ENCODE measurements at regions not wholly inside any gene's neighbourhood (a gene's known extent, or its start where the extent isn't known, plus 50 kb on each side); places are given as distances from the start of the nearest gene placed in this dataset.
"Not testable (repeated sequence)": the region's sequence is repeated elsewhere in the genome, so short reads cannot be mapped to it uniquely, and the experiment has no call there.

DNA sequence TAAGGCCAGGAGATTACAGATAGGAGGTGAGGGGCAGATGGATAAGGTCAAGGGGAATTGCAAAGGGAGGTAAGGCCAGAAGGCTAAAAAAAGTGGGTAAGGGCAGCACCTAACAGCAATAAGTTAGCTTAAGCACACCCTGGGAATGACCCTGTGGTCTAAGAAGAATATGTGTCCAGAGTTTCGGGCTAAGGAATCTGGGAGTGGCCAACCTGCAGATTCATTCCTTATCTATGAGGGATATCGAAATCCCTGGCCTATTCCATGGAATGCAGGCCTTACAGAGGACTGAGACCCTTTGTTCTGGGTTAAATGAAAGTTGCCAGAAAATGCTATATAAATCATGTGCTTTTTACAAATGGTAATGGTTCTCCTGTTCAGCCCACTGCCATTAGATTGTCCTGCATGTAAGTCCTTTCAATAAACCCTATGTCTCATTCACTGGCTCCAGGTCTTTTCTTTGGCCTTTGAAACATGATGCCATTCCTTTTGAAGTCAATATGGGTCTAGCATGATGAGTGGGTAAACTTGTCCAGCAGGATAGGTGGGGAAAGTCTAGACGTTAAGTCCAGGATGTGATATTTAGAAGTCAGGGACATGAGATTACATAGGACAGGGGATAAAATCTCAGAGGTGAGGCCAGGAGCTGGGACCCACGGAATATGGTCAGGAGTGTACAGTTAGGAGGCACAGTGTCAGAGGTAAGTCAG lies 226.2 kb downstream of the TACR3 start:
- Histone ChIP-seq H3K4me3 (no peak overlapping the region), H3K36me3 (no peaks in the 10 kb centered on the region), H3K4me1 (no peaks in the 10 kb centered on the region), H3K9me3 (no peaks in the 10 kb centered on the region), H3K27me3 (no peaks in the 10 kb centered on the region), H3K27ac (no peak overlapping the region)
- WGBS, 2 donors (ENCODE audit: low coverage in 1 of 2), result 73 to 83% methylated on average over 4 of the region's 4 CpGs
- intact Hi-C loops (cut with DNase I; ENCODE audit: low total_unique reads) (no loop called here), in situ Hi-C loops (cut with MboI; ENCODE audit: low pct_ligation_motif_present in 1 of 4, low pct_unique_long_range_greater_than_20kb in 1 of 4, low sequenced_read_pairs in 3 of 4) (no loop called here)
- no peak for DNase-seq
- no peak for TF ChIP-seq POLR2AphosphoS5 (IDR thresholded peaks at IDR 0.05)
- TF ChIP-seq EP300 (IDR thresholded peaks at IDR 0.05; ENCODE audit: low read depth), result no peak
- TF ChIP-seq POLR2A (IDR thresholded peaks at IDR 0.05), result no peak
- TF ChIP-seq, protein P1, sequence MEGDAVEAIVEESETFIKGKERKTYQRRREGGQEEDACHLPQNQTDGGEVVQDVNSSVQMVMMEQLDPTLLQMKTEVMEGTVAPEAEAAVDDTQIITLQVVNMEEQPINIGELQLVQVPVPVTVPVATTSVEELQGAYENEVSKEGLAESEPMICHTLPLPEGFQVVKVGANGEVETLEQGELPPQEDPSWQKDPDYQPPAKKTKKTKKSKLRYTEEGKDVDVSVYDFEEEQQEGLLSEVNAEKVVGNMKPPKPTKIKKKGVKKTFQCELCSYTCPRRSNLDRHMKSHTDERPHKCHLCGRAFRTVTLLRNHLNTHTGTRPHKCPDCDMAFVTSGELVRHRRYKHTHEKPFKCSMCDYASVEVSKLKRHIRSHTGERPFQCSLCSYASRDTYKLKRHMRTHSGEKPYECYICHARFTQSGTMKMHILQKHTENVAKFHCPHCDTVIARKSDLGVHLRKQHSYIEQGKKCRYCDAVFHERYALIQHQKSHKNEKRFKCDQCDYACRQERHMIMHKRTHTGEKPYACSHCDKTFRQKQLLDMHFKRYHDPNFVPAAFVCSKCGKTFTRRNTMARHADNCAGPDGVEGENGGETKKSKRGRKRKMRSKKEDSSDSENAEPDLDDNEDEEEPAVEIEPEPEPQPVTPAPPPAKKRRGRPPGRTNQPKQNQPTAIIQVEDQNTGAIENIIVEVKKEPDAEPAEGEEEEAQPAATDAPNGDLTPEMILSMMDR (IDR thresholded peaks at IDR 0.05), result no peak

DNA sequence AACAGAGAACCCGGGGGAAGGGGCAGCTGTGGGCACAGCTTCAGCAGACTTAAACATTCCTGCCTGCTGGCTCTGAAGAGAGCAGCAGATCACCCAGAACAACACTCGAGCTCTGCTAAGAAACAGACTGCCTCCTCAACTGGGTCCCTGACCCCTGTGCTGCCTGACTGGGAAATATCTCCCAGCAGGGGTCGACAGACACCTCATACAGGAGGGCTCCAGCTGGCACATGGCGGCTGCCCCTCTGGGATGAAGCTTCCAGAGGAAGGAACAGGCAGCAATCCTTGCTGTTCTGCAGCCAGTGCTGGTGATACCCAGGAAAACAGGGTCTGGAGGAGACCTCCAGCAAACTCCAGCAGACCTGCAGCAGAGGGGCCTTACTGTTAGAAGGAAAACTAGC lies 234.5 kb downstream of the TACR3 start:
- WGBS, 2 donors (ENCODE audit: low coverage in 1 of 2), result 66% methylated on average over 4 of the region's 4 CpGs; no CpG with 5 or more reads in 1 of the 2 donors

DNA sequence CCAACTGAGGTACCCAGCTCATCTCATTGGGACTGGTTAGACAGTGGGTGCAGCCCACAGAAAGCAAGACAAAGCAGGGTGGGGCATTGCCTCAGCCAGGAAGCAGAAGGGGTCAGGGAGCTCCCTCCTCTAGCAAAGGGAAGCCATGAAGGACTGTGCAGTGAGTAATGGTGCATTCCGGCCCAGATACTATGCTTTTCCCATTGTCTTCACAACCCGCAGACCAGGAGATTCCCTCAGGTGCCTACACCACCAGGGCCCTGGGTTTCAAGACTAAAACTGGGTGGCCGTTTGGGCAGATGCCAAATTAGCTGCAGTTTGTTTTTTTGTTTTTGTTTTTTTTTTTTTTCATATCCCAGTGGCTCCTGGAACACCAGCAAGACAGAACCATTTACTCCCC lies 235.3 kb downstream of the TACR3 start:
- no peaks in the 10 kb centered on the region for H3K36me3 ChIP-seq
- H3K4me1 ChIP-seq, result no peaks in the 10 kb centered on the region
- 65 to 80% methylated on average over 3 of the region's 3 CpGs for WGBS, 2 donors (ENCODE audit: low coverage in 1 of 2)
- no peak overlapping the region for H3K27ac ChIP-seq
- no peaks in the 10 kb centered on the region for H3K9me3 ChIP-seq
- no peak overlapping the region for H3K4me3 ChIP-seq
- TF ChIP-seq, protein P1 (IDR thresholded peaks at IDR 0.05), result no peak
- TF ChIP-seq EP300 (IDR thresholded peaks at IDR 0.05; ENCODE audit: low read depth), result no peak
- no peak for TF ChIP-seq POLR2A (IDR thresholded peaks at IDR 0.05)
- no peak for TF ChIP-seq POLR2AphosphoS5 (IDR thresholded peaks at IDR 0.05)
- in situ Hi-C loops (cut with MboI; ENCODE audit: low pct_ligation_motif_present in 1 of 4, low pct_unique_long_range_greater_than_20kb in 1 of 4, low sequenced_read_pairs in 3 of 4) (no loop called here), intact Hi-C loops (cut with DNase I; ENCODE audit: low total_unique reads) (no loop called here)
- no peaks in the 10 kb centered on the region for H3K27me3 ChIP-seq
- DNase-seq, result no peak

More for the DNA sequence above, 234.5 kb downstream of the TACR3 start:
- H3K27ac ChIP-seq; H3K9me3 ChIP-seq; H3K27me3 ChIP-seq; H3K36me3 ChIP-seq; intact Hi-C loops (cut with DNase I; ENCODE audit: low total_unique reads); H3K4me3 ChIP-seq; DNase-seq; H3K4me1 ChIP-seq; in situ Hi-C loops (cut with MboI; ENCODE audit: low pct_ligation_motif_present in 1 of 4, low pct_unique_long_range_greater_than_20kb in 1 of 4, low sequenced_read_pairs in 3 of 4): not testable (repeated sequence)

DNA sequence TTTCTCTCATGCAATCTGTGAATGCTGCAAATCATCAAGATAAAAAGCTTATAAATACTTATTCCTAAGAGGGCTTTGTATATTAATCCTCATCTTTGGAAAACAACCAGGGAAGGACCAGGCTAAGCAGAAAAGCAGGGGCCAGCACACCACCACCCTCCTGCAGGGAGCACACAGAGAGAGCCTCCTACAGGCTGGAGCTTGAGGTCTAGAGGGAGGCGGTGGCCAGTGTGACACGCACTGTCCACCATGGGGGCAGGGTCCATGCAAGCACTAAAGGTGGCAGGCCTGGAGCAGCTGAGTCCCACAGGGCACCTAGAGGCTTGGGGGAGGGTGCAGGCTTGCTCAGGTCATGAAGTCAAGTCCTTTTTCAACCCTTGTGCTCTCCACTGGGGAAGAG lies 236.9 kb downstream of the TACR3 start:
- Histone ChIP-seq H3K9me3 (no peaks in the 10 kb centered on the region), H3K36me3 (no peaks in the 10 kb centered on the region), H3K4me1 (no peaks in the 10 kb centered on the region), H3K27ac (no peak overlapping the region), H3K4me3 (no peak overlapping the region), H3K27me3 (no peaks in the 10 kb centered on the region)
- in situ Hi-C loops (cut with MboI; ENCODE audit: low pct_ligation_motif_present in 1 of 4, low pct_unique_long_range_greater_than_20kb in 1 of 4, low sequenced_read_pairs in 3 of 4) (no loop called here), intact Hi-C loops (cut with DNase I; ENCODE audit: low total_unique reads) (no loop called here)
- 100% methylated on average over 2 of the region's 2 CpGs; no CpG with 5 or more reads in 1 of the 2 donors for WGBS, 2 donors (ENCODE audit: low coverage in 1 of 2)
- no peak for DNase-seq
- TF ChIP-seq, protein P1 (IDR thresholded peaks at IDR 0.05), result no peak
- TF ChIP-seq POLR2AphosphoS5 (IDR thresholded peaks at IDR 0.05), result no peak
- TF ChIP-seq POLR2A (IDR thresholded peaks at IDR 0.05), result no peak
- TF ChIP-seq EP300 (IDR thresholded peaks at IDR 0.05; ENCODE audit: low read depth), result no peak

DNA sequence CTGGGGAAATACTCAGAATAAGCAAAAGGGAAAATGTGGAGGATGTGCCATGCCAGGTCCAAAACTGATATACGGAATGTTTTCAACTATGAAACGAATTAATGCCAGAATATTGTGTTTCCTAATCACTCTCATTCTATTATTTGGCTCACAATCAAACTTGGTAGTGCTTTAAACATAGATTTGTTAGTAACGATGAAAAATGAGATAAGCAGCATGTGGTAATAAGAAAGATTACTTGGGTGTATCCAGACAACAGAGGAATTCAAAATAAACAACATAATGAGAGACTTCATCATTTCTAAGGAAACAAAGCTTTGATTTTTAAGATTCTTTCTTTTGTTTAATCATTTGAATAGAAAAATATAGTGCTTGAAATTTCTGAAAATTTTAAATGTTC lies 237.3 kb downstream of the TACR3 start:
- H3K4me3 ChIP-seq, result no peak overlapping the region
- in situ Hi-C loops (cut with MboI; ENCODE audit: low pct_ligation_motif_present in 1 of 4, low pct_unique_long_range_greater_than_20kb in 1 of 4, low sequenced_read_pairs in 3 of 4), result no loop called here

More for the DNA sequence above, 237.3 kb downstream of the TACR3 start:
- 49 to 53% methylated on average over 3 of the region's 3 CpGs for WGBS, 2 donors (ENCODE audit: low coverage in 1 of 2)
- no peaks in the 10 kb centered on the region for H3K36me3 ChIP-seq
- TF ChIP-seq POLR2A (IDR thresholded peaks at IDR 0.05) (no peak), EP300 (IDR thresholded peaks at IDR 0.05; ENCODE audit: low read depth) (no peak), POLR2AphosphoS5 (IDR thresholded peaks at IDR 0.05) (no peak)
- TF ChIP-seq, protein P1 (IDR thresholded peaks at IDR 0.05), result no peak
- intact Hi-C loops (cut with DNase I; ENCODE audit: low total_unique reads), result no loop called here
- H3K27ac ChIP-seq, result no peak overlapping the region
- no peak for DNase-seq
- no peaks in the 10 kb centered on the region for H3K9me3 ChIP-seq
- no peaks in the 10 kb centered on the region for H3K27me3 ChIP-seq
- no peaks in the 10 kb centered on the region for H3K4me1 ChIP-seq

All from transverse colon (tissue), 4 donors.